ENCODE measurements at regions not wholly inside any gene's neighbourhood (a gene's known extent, or its start where the extent isn't known, plus 50 kb on each side); places are given as distances from the start of the nearest gene placed in this dataset.

DNA sequence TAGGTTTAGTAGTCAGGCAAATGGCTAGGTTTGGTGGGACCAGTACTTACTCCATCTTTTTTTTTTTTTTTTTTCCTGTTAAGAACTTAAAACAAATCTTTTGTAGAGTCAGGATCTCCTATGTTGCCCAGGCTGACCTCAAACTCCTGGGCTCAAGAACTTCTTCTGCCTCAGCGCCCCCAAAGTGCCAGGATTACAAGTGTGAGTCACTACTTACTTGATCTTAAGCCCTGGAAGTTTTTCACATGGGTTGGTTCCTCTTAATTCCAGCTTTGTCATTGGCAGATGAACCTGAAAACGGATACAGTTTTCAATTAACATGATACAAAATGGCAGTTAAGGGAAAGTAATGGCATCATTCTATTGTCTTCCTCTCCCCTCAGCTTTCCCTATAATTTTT is 179.4 kb upstream of the JAG1 start:
- Histone ChIP-seq H3K27ac (ENCODE audit: low read depth) (no peak overlapping the region), H3K9me2 (ENCODE audit: insufficient read depth) (peaks cover 4% of the 10 kb centered on the region; the same call in 1 of the 2 replicates), H3K27me3 (ENCODE audit: insufficient read depth) (no peaks in the 10 kb centered on the region), H3K79me2 (replicated peaks; ENCODE audit: insufficient read depth) (no peaks in the 10 kb centered on the region), H3K36me3 (ENCODE audit: insufficient read depth) (no peaks in the 10 kb centered on the region), H3K4me2 (no peak overlapping the region), H2AFZ (no peak overlapping the region), H3K4me1 (ENCODE audit: insufficient read depth) (no peaks in the 10 kb centered on the region), H3F3A (replicated peaks; ENCODE audit: low read depth) (no peaks in the 10 kb centered on the region), H3K4me3 (no peak overlapping the region), H4K20me1 (replicated peaks; ENCODE audit: insufficient read depth) (no peaks in the 10 kb centered on the region)
- H3K27me3 Mint-ChIP-seq (ENCODE audit: insufficient read depth, low read depth, poor library complexity), result no peaks in the 10 kb centered on the region
- peaks cover 6% of the 10 kb centered on the region; the same call in 2 of the 3 replicates for H3K4me1 Mint-ChIP-seq
- no peak for DNase-seq (ENCODE audit: low spot score)
- ATAC-seq, result no peak
- H3K27ac Mint-ChIP-seq, result no peak overlapping the region
- TF ChIP-seq REST (IDR thresholded peaks at IDR 0.05; ENCODE audit: unreplicated experiment), result no peak
- no peak for TF ChIP-seq JUNB (IDR thresholded peaks at IDR 0.05; ENCODE audit: unreplicated experiment)
- TF ChIP-seq, protein P1, sequence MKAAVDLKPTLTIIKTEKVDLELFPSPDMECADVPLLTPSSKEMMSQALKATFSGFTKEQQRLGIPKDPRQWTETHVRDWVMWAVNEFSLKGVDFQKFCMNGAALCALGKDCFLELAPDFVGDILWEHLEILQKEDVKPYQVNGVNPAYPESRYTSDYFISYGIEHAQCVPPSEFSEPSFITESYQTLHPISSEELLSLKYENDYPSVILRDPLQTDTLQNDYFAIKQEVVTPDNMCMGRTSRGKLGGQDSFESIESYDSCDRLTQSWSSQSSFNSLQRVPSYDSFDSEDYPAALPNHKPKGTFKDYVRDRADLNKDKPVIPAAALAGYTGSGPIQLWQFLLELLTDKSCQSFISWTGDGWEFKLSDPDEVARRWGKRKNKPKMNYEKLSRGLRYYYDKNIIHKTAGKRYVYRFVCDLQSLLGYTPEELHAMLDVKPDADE (IDR thresholded peaks at IDR 0.05), result no peak
- no peak for TF ChIP-seq NANOG (IDR thresholded peaks at IDR 0.05; ENCODE audit: borderline replicate concordance)
- TF ChIP-seq EZH2 (IDR thresholded peaks at IDR 0.05; ENCODE audit: low read depth, unreplicated experiment), result no peak
- TF ChIP-seq POLR2AphosphoS5 (IDR thresholded peaks at IDR 0.05; ENCODE audit: low read depth), result no peak
- no peak for TF ChIP-seq EZH2phosphoT487 (IDR thresholded peaks at IDR 0.05; ENCODE audit: unreplicated experiment)
- TF ChIP-seq CREB1 (CRISPR knock-in tag; IDR thresholded peaks at IDR 0.05; ENCODE audit: low read depth), result no peak
- no peak for TF ChIP-seq STAT1 (IDR thresholded peaks at IDR 0.05; ENCODE audit: unreplicated experiment)
- no peak for TF ChIP-seq ZNF331 (CRISPR knock-in tag; IDR thresholded peaks at IDR 0.05; ENCODE audit: low read depth)
- TF ChIP-seq CTCF (conservative IDR thresholded peaks at IDR 0.05; ENCODE audit: low read depth in 2 of 2), result no peak
- TF ChIP-seq ZNF462 (CRISPR knock-in tag; IDR thresholded peaks at IDR 0.05), result no peak
- TF ChIP-seq ZNF114 (CRISPR knock-in tag; IDR thresholded peaks at IDR 0.05), result no peak
- H3K4me3 Mint-ChIP-seq, result no peak overlapping the region
- H3K9me3 Mint-ChIP-seq, result no peaks in the 10 kb centered on the region
- H3K36me3 Mint-ChIP-seq (ENCODE audit: low read depth), result no peaks in the 10 kb centered on the region

Measured in GM23338 (cell line).